Mesodermal cell (in vitro differentiated cells): ENCODE measurements at regions not wholly inside any gene's neighbourhood (a gene's known extent, or its start where the extent isn't known, plus 50 kb on each side); places are given as distances from the start of the nearest gene placed in this dataset.
A peak's percentile ranks its signal among the peaks of the same experiment; 100 is the strongest.

Experiments
- H3K27ac ChIP-seq: 2 replicates; pipeline ENCODE4 v1.7.0; 2013; ENCODE audit warnings: mild to moderate bottlenecking, low read depth, low read length, moderate library complexity; ENCODE audit not compliant: severe bottlenecking
- H3K36me3 ChIP-seq: 2 replicates; pipeline ENCODE4 v1.7.1; 2013; ENCODE audit warnings: mild to moderate bottlenecking, low read length, moderate library complexity; ENCODE audit not compliant: control insufficient read depth, insufficient read depth
- H3K4me1 ChIP-seq: one replicate; pipeline ENCODE4 v1.7.1; 2013; ENCODE audit warnings: mild to moderate bottlenecking, low read length; ENCODE audit not compliant: insufficient read depth, control insufficient read depth, poor library complexity, severe bottlenecking
- H3K4me3 ChIP-seq: 2 replicates; pipeline ENCODE4 v1.7.0; 2013; ENCODE audit warnings: low read length, control low read depth, mild to moderate bottlenecking; ENCODE audit not compliant: insufficient read depth, poor library complexity, severe bottlenecking; ENCODE audit errors: extremely low read depth
- H3K9me3 ChIP-seq: 2 replicates; pipeline ENCODE4 v1.7.1; 2013; ENCODE audit warnings: mild to moderate bottlenecking, low read length, moderate library complexity; ENCODE audit not compliant: control insufficient read depth
- WGBS, 2 experiments: methylation state at CpG; one replicate each; pipeline ENCODE4 v1.1.5; 2013; ENCODE audit warnings: missing lambda C conversion rate in 2 of 2; ENCODE audit not compliant: insufficient coverage in 2 of 2; 5-methylcytosine and 5-hydroxymethylcytosine counted together

GRCh38 chr9:13354733-13355132 is 75.2 kb upstream of the MPDZ start:
- WGBS, 2 experiments, result 83 to 100% methylated on average over 1 to 2 of the region's 2 CpGs
- Histone ChIP-seq H3K36me3 (no peaks in the 10 kb centered on the region), H3K4me1 (peaks cover 17% of the 10 kb centered on the region), H3K4me3 (no peak overlapping the region), H3K9me3 (no peaks in the 10 kb centered on the region), H3K27ac (no peak overlapping the region)

GRCh38 chr9:13352451-13352979 is 73.0 kb upstream of the MPDZ start:
- Histone ChIP-seq H3K27ac (no peak overlapping the region), H3K36me3 (no peaks in the 10 kb centered on the region), H3K4me3 (no peak overlapping the region), H3K4me1 (peaks cover 5% of the 10 kb centered on the region), H3K9me3 (no peaks in the 10 kb centered on the region)
- WGBS, 2 experiments, result 97 to 100% methylated on average over 2 to 3 of the region's 4 CpGs

- H3K36me3 ChIP-seq, result no peaks in the 10 kb centered on the region
- no peak overlapping the region for H3K27ac ChIP-seq
- no peaks in the 10 kb centered on the region for H3K4me1 ChIP-seq
- H3K9me3 ChIP-seq, result no peaks in the 10 kb centered on the region
- H3K4me3 ChIP-seq, result no peak overlapping the region
- no CpG with 5 or more reads among the region's 3 CpGs for WGBS, 2 experiments
Measured at GRCh38 chr9:13351778-13352386, 72.4 kb upstream of the MPDZ start.

DNA sequence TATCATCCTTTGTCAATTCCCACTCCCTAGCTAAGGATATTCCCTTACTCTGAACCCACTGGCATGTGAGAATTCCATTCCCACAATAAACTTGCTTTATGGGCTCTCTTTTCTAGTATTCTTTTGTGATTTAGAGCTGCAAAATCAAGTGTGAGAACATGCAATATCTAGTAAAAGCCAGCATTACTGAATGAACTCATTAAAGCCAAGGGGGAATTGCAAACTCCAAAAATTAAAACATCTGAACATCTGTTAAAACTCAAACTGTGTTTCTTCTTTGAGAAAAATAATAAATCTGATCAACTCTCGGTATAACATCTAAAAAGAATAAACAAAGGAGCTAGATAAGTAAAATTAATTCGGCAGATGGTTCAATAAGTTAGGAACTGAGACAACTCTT is 53.1 kb upstream of the MPDZ start:
- Histone ChIP-seq H3K36me3 (no peaks in the 10 kb centered on the region), H3K9me3 (no peaks in the 10 kb centered on the region), H3K4me3 (no peak overlapping the region), H3K4me1 (peaks cover 3% of the 10 kb centered on the region), H3K27ac (no peak overlapping the region)
- no CpG with 5 or more reads among the region's 2 CpGs for WGBS, 2 experiments

GRCh38 chr9:13331320-13331719 is 51.8 kb upstream of the MPDZ start:
- H3K9me3 ChIP-seq, result no peaks in the 10 kb centered on the region
- 100% methylated on average over 1 of the region's 3 CpGs; no CpG with 5 or more reads in 1 of the 2 experiments for WGBS, 2 experiments
- H3K4me3 ChIP-seq, result no peak overlapping the region
- no peaks in the 10 kb centered on the region for H3K36me3 ChIP-seq
- no peak overlapping the region for H3K27ac ChIP-seq
- peaks cover 3% of the 10 kb centered on the region for H3K4me1 ChIP-seq

DNA sequence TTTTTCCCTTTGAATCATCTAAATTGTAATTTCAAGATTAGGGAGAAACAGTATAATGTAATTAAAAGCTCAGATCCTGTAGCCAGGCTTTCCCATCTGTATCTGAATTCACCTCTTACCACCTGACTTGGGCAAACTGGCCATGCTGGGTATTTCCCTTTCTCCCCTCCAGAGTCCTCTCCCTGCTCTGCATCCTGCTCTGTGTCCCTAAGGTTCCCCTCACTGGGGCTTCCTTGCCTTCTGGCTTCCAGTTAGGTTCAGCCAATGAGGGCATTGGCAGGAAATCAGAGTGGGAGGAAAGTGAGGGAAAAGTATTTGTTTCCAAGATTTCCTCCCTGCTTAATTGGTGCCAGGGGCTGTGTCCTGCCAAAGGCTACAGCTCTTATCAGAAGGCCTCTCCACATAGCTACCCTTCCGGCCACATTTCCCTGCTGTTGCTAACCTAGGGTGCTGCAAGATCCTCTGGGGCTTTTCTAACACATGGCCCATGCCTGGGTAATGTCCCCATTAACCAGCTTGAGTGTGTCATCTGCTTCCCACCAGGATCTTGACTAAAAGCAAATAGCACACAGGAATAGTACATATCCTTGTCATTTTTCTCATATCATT is 51.0 kb upstream of the MPDZ start:
- peak overlapping the region; percentile 29 for H3K27ac ChIP-seq
- WGBS, 2 experiments, result 75 to 88% methylated on average over 1 of the region's 1 CpG
- H3K9me3 ChIP-seq, result no peaks in the 10 kb centered on the region
- H3K4me1 ChIP-seq, result peaks cover 3% of the 10 kb centered on the region
- no peak overlapping the region for H3K4me3 ChIP-seq
- no peaks in the 10 kb centered on the region for H3K36me3 ChIP-seq
